ENCODE measurements at regions not wholly inside any gene's neighbourhood (a gene's known extent, or its start where the extent isn't known, plus 50 kb on each side); places are given as distances from the start of the nearest gene placed in this dataset.

GRCh38 chr4:153075836-153076518 is 128.3 kb upstream of the TRIM2 start:
- DNase-seq (ENCODE audit: low read depth in 2 of 3, low spot score in 2 of 3): no peak

DNA sequence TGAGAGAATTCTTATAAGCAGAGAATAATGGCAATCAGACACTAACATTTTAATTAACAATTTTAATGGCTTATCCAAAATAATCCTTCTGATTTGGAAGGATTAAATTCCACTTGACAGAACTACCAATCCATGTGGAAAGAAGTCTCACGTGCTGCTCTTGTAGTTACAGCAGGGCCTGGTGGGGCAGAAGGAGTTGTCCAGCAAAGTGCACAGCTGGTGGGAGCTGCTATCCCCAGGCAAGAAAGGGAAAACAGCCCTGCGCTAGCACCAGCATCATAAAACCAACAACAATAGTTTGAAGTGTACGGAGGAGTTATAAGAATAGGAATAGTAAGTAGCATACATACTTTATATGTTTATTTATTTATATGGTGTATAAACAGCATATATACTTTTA is 127.4 kb upstream of the TRIM2 start:
- DNase-seq (ENCODE audit: low read depth in 2 of 3, low spot score in 2 of 3): no peak

DNA sequence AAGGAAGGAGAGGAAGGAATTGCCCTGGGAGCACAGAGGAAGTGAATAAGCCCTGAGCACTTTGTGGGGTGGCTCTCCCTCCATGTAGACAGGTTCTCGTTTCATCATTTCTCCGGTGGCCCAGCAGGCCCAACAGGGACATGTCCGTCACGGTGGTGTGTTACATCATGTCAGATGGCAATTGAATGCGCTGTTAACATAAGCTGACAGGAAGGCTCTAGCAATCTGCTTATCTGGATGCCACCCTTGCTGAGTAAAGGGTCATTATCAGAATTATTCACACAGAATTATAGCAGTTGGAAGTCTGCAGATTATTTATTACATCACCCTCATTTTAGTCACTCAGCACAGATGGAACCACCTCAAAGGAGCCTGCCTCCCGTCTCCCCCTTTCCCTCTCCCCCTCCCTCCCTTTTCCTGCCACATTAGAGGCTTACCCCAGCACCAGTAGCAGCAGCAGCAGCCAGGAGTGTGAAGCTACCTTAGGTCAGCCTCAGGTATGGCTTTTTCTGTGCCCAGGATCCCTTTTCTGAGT is 124.3 kb upstream of the TRIM2 start:
- no peak for DNase-seq (ENCODE audit: low read depth in 2 of 3, low spot score in 2 of 3)

DNA sequence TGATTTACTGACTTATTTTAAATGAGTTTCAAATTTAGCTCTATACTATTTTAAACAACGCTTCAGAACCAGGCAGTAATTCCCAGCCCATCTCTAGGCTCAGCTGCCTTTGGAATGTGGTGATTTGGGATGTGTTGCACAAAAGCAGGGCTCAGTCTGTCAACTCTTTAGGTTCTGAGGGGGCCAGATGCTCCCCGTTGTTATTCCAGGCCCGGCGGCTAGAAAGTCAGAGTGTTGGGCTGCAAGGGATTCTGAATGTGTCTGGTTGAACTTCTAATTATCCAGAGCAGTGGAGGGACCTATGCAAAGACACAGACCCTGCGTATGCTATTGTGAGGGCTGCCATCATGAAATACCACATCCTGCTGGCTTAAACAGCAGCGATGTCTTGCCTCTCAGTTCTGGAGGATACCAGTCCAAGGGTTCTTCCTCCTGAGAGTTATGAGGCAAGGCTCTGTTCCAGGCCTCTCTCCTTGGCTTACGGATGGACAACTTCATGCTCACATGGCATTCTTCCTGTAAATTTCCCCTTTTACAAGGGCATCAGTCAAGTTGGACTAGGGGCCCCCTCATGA is 123.2 kb upstream of the TRIM2 start:
- no peak for DNase-seq (ENCODE audit: low read depth in 2 of 3, low spot score in 2 of 3)

DNA sequence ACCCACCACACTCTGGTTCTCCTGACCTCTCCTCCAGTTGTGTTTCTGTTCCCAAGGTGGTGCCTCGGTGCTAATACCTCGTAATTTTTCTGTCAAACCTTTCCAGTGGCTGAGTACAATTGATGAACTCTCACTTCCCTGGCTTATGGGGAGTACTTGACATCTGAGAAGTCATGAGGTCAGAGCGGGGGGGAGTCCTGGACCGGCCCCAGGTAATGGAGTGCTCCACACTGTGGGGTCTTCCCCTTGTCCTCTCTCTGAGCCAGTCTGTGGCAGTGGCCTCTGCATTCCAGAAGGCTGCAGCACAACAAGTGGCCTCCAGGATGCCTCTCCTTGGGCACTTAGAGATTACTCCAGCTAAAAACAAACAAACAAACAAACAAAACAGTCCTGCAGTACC is 122.5 kb upstream of the TRIM2 start:
- no peak for DNase-seq (ENCODE audit: low read depth in 2 of 3, low spot score in 2 of 3)

GRCh38 chr4:153082322-153083301 is 121.6 kb upstream of the TRIM2 start:
- DNase-seq (ENCODE audit: low read depth in 2 of 3, low spot score in 2 of 3): no peak

GRCh38 chr4:153083447-153083947 is 120.7 kb upstream of the TRIM2 start:
- peak in 1 of 3 experiments; percentile 21 for DNase-seq (ENCODE audit: low read depth in 2 of 3, low spot score in 2 of 3)

DNA sequence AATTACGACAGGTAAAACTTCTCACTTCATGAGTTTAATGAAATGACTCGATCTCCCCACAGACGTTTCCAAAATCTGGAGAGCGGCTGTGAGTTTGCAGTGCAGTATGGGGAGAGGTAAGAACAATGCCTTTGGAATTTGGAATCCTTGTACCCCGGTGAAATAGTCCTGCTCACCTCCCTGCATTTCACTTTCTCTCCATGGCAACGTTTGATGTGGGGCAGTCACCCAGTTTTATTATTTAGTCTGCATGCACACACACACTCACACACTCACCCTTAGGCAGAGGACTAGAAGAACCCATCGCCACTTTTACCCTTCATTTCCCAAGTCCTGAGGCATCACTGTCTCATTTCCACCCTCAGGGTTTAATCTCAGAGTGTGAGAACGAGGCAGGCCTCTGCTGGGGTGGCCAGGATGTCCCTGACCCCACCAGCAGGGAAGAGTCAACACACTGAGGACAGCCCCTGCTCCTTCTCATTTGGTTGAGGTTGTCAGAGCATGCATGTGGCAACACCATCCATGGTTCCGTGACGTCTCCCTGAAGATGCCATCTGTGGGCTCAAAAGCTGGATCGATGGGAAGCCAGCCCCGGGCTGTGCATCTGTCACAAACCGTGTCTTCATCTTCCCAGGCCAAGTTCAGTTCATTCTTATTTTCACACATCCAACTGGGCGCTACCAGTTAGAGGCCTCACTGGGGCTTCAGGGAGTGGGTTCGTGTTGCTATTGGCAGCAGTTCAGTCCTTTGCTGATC is 119.8 kb upstream of the TRIM2 start:
- DNase-seq (ENCODE audit: low read depth in 2 of 3, low spot score in 2 of 3): no peak

DNA sequence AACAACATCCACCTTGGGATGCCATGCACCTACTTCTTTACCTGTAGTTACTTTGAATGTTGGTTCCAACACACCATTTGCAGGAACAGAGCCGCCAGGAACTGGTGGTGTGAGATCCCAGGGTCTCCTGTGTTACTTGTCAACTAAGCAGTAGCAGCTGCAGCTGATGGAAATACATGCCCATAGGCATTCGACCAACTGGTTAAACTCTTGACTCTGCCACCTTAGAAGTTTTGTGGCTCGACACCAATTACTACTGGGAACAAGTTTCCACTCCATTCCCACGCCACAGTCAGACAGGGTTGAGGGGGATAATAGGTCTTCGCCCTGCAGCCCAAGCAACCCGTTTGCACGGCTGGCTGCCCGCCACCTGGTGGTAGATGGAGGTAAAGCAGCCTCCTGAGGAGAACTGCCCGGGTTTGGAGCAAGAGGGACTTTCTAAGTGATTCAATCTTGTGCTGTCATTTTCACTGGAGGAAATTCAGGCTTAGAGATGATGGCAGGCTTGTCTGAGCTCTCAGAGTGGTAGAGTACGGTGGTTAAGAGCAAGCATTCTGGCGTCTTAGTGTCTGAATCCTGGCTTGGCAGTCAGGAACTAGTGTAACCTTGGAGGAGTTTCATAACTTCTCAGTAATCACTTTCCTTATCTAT is 119.1 kb upstream of the TRIM2 start:
- DNase-seq (ENCODE audit: low read depth in 2 of 3, low spot score in 2 of 3): peak; percentile 62 to 90 (median 87)

DNA sequence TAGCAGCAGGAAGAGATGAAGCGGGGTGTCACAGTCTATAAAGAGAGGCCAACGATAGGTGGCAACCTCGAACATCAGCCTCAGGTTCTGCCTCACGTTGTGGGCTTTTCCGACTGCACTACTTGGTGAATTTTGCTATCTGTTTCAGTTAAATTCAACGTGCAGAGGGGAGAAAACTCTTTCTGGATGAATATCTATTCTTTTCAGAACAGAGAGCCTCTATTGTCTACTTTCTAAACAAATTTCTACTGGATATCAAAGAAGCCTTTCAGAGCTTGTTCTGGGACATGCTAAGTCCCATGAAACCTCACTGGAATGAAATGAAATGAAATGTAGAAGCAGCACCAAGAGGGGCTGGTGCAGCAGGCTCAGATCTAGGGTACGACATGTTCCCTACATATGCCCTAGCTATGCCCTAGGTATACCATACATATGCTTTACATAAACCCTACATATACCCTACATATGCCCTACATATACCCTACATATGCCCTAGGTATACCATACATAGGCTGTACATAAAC is 116.5 kb upstream of the TRIM2 start:
- no peak for DNase-seq (ENCODE audit: low read depth in 2 of 3, low spot score in 2 of 3)

GRCh38 chr4:153089742-153090141 is 114.5 kb upstream of the TRIM2 start:
- DNase-seq (ENCODE audit: low read depth in 2 of 3, low spot score in 2 of 3): no peak

GRCh38 chr4:153090181-153090580 is 114.1 kb upstream of the TRIM2 start:
- no peak for DNase-seq (ENCODE audit: low read depth in 2 of 3, low spot score in 2 of 3)

- no peak for DNase-seq (ENCODE audit: low read depth in 2 of 3, low spot score in 2 of 3)
These were observed 113.4 kb upstream of the TRIM2 start for GRCh38 chr4:153090670-153091385.

- no peak for DNase-seq (ENCODE audit: low read depth in 2 of 3, low spot score in 2 of 3)
These were observed 110.8 kb upstream of the TRIM2 start for GRCh38 chr4:153093396-153093795.

DNA sequence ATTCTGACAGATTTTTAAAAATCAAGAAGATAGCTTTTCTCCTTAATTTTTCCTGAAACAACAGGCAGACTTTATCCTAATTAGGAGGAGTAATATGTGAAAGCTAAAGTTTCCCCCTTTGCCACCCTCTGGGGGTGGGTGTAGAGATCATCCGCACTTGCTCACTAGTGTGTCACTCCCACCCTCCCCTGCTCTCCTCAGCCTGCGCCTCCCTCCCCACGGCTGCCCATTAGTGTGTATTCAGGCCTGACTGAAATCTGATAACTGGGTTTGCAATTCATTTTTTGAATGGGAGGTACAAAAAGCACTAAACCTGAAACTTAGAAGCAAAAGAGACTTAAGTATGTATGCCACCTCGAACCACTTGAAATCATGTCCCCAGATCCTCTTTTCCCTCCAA is 110.4 kb upstream of the TRIM2 start:
- DNase-seq (ENCODE audit: low read depth in 2 of 3, low spot score in 2 of 3): no peak

- DNase-seq (ENCODE audit: low read depth in 2 of 3, low spot score in 2 of 3): no peak
These were observed 109.8 kb upstream of the TRIM2 start for GRCh38 chr4:153094435-153094834.

DNA sequence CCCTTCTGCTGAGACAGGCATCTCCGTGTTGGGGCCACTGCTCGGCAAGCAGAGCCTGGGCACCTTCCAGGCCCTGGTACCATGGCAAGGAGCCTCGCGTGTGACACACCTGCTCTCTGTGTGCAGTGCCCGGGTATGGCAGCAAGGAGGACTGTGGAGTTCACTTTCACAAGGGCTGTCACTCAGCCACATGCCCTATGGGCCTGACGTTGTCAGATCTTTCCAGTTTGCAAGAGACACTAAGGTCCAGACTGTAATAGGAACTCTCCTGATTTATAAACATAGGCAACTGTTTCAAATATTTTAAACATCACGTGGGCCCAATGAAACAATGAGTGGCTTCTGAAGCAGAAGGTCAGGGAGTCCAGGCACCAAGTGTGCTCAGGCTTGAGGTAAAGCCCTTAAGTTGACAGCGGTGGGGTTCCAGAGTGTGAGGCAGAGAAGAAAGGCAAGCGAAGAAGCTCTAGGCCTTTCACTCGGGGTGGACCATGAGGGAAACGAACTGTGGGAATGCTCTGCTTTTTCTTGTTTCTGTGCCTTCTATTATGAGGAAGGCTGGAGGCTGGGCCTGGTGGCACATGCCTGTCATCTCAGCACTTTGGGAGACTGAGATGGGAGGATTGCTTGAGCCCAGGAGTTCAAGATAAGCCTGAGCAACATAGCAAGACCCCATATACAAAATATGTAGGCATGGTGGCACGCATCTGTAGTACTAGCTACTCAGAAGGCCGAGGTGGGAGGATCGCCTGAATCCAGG is 108.6 kb upstream of the TRIM2 start:
- no peak for DNase-seq (ENCODE audit: low read depth in 2 of 3, low spot score in 2 of 3)

GRCh38 chr4:153096344-153096743 is 107.9 kb upstream of the TRIM2 start:
- DNase-seq (ENCODE audit: low read depth in 2 of 3, low spot score in 2 of 3): no peak

GRCh38 chr4:153098427-153098826 is 105.8 kb upstream of the TRIM2 start:
- DNase-seq (ENCODE audit: low read depth in 2 of 3, low spot score in 2 of 3): no peak
